Parathyroid adenoma (tissue), 2 donors: ENCODE measurements at regions not wholly inside any gene's neighbourhood (a gene's known extent, or its start where the extent isn't known, plus 50 kb on each side); places are given as distances from the start of the nearest gene placed in this dataset.

Experiments used
- H2AFZ ChIP-seq: fragments of 300-600 bp; sonication (generic); one replicate; pipeline ENCODE4 v1.7.0; 2017; ENCODE audit warnings: antibody characterized with exemption, mild to moderate bottlenecking
- H3K27ac ChIP-seq: fragments of 300-600 bp; sonication (generic); one replicate; pipeline ENCODE4 v1.7.0; 2017
- H3K27me3 ChIP-seq: fragments of 300-600 bp; sonication (generic); one replicate; pipeline ENCODE4 v1.7.0; 2017; ENCODE audit warnings: low read length; ENCODE audit not compliant: control insufficient read depth, insufficient read depth
- H3K36me3 ChIP-seq: fragments of 300-600 bp; sonication (generic); one replicate; pipeline ENCODE4 v1.7.0; 2017; ENCODE audit warnings: low read length; ENCODE audit not compliant: control insufficient read depth, insufficient read depth
- H3K4me1 ChIP-seq: fragments of 300-600 bp; sonication (generic); one replicate; pipeline ENCODE4 v1.7.0; 2017; ENCODE audit warnings: control low read depth
- H3K4me2 ChIP-seq: fragments of 300-600 bp; sonication (generic); one replicate; pipeline ENCODE4 v1.7.0; 2017; ENCODE audit warnings: low read length
- H3K4me3 ChIP-seq: fragments of 300-600 bp; sonication (generic); one replicate; pipeline ENCODE4 v1.7.0; 2017; ENCODE audit warnings: low read depth, low read length
- H3K79me2 ChIP-seq: fragments of 300-600 bp; sonication (generic); one replicate; pipeline ENCODE4 v1.7.0; 2017; ENCODE audit warnings: control low read depth
- H3K9ac ChIP-seq: fragments of 300-600 bp; sonication (generic); one replicate; pipeline ENCODE4 v1.7.0; 2017; ENCODE audit warnings: mild to moderate bottlenecking
- H3K9me3 ChIP-seq: fragments of 300-600 bp; sonication (generic); one replicate; pipeline ENCODE4 v1.7.0; 2017; ENCODE audit warnings: low read length; ENCODE audit not compliant: control insufficient read depth
- CTCF ChIP-seq: fragments of 300-600 bp; sonication (generic); IDR thresholded peaks from one replicate; pipeline ENCODE4 v1.7.0; 2017; ENCODE audit warnings: antibody characterized with exemption, mild to moderate bottlenecking
- donor health status: primary hyperparathyroidism.

GRCh38 chr9:36749461-36749860, 176.8 kb downstream of the MELK start:
- Histone ChIP-seq H3K79me2 (no peaks in the 10 kb centered on the region), H3K9me3 (no peaks in the 10 kb centered on the region), H3K4me1 (no peaks in the 10 kb centered on the region), H3K27ac (no peak overlapping the region), H3K36me3 (no peaks in the 10 kb centered on the region), H3K4me3 (no peak overlapping the region), H3K27me3 (no peaks in the 10 kb centered on the region), H3K4me2 (no peak overlapping the region), H3K9ac (no peak overlapping the region), H2AFZ (no peak overlapping the region)
- TF ChIP-seq CTCF = no peak

- no peak overlapping the region for H3K27ac ChIP-seq
- H3K4me2 ChIP-seq = no peak overlapping the region
- no peaks in the 10 kb centered on the region for H3K9me3 ChIP-seq
- no peak overlapping the region for H3K9ac ChIP-seq
- no peak overlapping the region for H3K4me3 ChIP-seq
- no peaks in the 10 kb centered on the region for H3K36me3 ChIP-seq
- no peaks in the 10 kb centered on the region for H3K4me1 ChIP-seq
- no peaks in the 10 kb centered on the region for H3K27me3 ChIP-seq
- no peak for TF ChIP-seq CTCF
- no peaks in the 10 kb centered on the region for H3K79me2 ChIP-seq
- no peak overlapping the region for H2AFZ ChIP-seq
These were observed 177.9 kb downstream of the MELK start for GRCh38 chr9:36750630-36751029.

GRCh38 chr9:36755019-36755418, 182.3 kb downstream of the MELK start:
- Histone ChIP-seq H3K79me2 (no peaks in the 10 kb centered on the region), H3K4me3 (no peak overlapping the region), H3K9me3 (no peaks in the 10 kb centered on the region), H3K4me2 (no peak overlapping the region), H3K27me3 (no peaks in the 10 kb centered on the region), H3K36me3 (no peaks in the 10 kb centered on the region), H3K27ac (no peak overlapping the region), H3K4me1 (no peaks in the 10 kb centered on the region), H3K9ac (no peak overlapping the region), H2AFZ (no peak overlapping the region)
- no peak for TF ChIP-seq CTCF

GRCh38 chr9:36759141-36759540, 186.4 kb downstream of the MELK start:
- Histone ChIP-seq H3K36me3 (no peaks in the 10 kb centered on the region), H3K27ac (no peak overlapping the region), H3K4me1 (no peaks in the 10 kb centered on the region), H3K27me3 (no peaks in the 10 kb centered on the region), H2AFZ (no peak overlapping the region), H3K79me2 (no peaks in the 10 kb centered on the region), H3K4me3 (no peak overlapping the region), H3K9ac (no peak overlapping the region), H3K9me3 (no peaks in the 10 kb centered on the region), H3K4me2 (no peak overlapping the region)
- no peak for TF ChIP-seq CTCF

GRCh38 chr9:36759976-36760375, 187.3 kb downstream of the MELK start:
- H3K9ac ChIP-seq = no peak overlapping the region
- no peaks in the 10 kb centered on the region for H3K27me3 ChIP-seq
- H3K4me3 ChIP-seq = no peak overlapping the region
- H3K36me3 ChIP-seq = no peaks in the 10 kb centered on the region
- H2AFZ ChIP-seq = no peak overlapping the region
- H3K4me1 ChIP-seq = no peaks in the 10 kb centered on the region
- TF ChIP-seq CTCF = no peak
- H3K4me2 ChIP-seq = no peak overlapping the region
- no peaks in the 10 kb centered on the region for H3K79me2 ChIP-seq
- H3K27ac ChIP-seq = no peak overlapping the region
- no peaks in the 10 kb centered on the region for H3K9me3 ChIP-seq
